ENCODE measurements at regions not wholly inside any gene's neighbourhood (a gene's known extent, or its start where the extent isn't known, plus 50 kb on each side); places are given as distances from the start of the nearest gene placed in this dataset.
A peak's percentile ranks its signal among the peaks of the same experiment; 100 is the strongest.

DNA sequence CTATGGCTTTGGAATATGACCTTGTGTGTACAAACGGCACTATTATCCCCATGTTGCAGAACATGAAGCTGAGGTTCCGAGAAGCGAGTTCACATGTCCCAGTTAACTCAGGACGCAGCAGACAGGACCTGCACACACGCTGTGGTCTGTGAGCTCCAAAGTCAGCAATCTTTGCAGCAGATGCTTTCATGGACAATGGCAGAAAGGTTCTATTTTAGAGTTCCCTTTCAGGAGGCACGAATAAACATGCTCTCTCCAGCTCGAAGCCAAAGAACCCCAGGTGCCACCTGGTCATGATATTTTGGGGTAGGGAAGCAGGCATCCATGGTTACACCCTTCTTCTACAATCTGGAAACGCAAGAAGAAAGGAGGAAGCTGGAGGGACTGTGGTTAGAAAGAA is 412.0 kb downstream of the TMEM114 start:
- TF ChIP-seq, protein P1, sequence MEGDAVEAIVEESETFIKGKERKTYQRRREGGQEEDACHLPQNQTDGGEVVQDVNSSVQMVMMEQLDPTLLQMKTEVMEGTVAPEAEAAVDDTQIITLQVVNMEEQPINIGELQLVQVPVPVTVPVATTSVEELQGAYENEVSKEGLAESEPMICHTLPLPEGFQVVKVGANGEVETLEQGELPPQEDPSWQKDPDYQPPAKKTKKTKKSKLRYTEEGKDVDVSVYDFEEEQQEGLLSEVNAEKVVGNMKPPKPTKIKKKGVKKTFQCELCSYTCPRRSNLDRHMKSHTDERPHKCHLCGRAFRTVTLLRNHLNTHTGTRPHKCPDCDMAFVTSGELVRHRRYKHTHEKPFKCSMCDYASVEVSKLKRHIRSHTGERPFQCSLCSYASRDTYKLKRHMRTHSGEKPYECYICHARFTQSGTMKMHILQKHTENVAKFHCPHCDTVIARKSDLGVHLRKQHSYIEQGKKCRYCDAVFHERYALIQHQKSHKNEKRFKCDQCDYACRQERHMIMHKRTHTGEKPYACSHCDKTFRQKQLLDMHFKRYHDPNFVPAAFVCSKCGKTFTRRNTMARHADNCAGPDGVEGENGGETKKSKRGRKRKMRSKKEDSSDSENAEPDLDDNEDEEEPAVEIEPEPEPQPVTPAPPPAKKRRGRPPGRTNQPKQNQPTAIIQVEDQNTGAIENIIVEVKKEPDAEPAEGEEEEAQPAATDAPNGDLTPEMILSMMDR (IDR thresholded peaks at IDR 0.05), result no peak
- TF ChIP-seq POLR2A (IDR thresholded peaks at IDR 0.05), result no peak
- no peaks in the 10 kb centered on the region for H3K27me3 ChIP-seq
- no peaks in the 10 kb centered on the region for H3K4me1 ChIP-seq
- DNase-seq, result no peak
- H3K4me3 ChIP-seq, result no peak overlapping the region
- 47 to 61% methylated on average over 8 of the region's 8 CpGs for WGBS, 2 donors
- no peaks in the 10 kb centered on the region for H3K36me3 ChIP-seq
- intact Hi-C loops (cut with DNase I), result no loop called here
- no peak overlapping the region for H3K27ac ChIP-seq
- H3K9me3 ChIP-seq, result no peaks in the 10 kb centered on the region

DNA sequence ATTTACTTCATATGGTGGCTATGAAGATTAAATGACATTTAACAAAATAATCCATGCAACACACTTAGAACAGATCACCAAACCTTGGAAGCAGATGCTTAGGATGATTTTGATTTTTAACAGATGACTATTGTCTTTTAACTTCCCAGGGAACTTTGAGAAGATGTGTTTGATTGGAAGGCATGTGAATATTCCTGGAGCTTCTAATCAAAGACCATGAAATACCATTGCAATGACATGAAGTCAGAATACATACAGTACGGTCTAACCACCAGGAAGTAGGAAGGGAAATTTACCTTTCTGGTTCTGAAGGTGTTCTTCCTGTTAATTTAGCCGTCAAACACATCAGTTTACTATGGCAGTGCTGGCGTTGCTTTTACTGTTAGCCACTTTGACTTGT is 414.9 kb downstream of the TMEM114 start:
- Histone ChIP-seq H3K4me1 (no peaks in the 10 kb centered on the region), H3K9me3 (no peaks in the 10 kb centered on the region), H3K4me3 (no peak overlapping the region), H3K27ac (no peak overlapping the region), H3K27me3 (no peaks in the 10 kb centered on the region), H3K36me3 (no peaks in the 10 kb centered on the region)
- WGBS, 2 donors, result 64 to 78% methylated on average over 3 of the region's 3 CpGs
- TF ChIP-seq, protein P1 (IDR thresholded peaks at IDR 0.05), result no peak
- no peak for TF ChIP-seq POLR2A (IDR thresholded peaks at IDR 0.05)
- intact Hi-C loops (cut with DNase I), result no loop called here
- DNase-seq, result no peak

DNA sequence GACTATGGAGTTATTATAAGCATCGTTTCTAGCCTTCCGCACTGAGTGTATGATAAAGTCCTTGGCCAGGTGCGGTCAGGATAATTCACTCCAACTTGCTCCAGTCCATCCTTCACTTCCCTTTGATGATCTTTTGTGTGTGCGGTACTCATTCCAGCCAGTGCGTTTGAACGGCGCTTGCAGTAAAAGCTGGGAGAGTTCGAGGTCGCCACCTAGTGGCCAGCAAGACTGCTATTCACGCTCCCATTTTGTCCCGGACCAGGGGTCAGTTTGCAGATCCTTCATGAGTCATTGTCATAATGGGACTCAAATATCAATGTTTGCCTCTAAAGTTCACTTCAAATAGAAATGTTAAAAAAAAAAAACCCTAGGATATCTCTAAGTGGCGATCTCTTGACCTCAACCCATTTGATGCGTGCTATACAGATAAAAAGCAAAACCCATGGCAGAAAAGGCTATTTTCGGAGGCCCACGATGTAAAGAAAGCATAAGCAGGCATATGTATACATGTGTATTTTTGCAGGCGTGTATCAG is 417.1 kb downstream of the TMEM114 start:
- H3K27me3 ChIP-seq, result no peaks in the 10 kb centered on the region
- H3K27ac ChIP-seq, result no peak overlapping the region
- H3K36me3 ChIP-seq, result no peaks in the 10 kb centered on the region
- WGBS, 2 donors, result 22 to 29% methylated on average over 15 to 16 of the region's 16 CpGs
- TF ChIP-seq POLR2A (IDR thresholded peaks at IDR 0.05), result no peak
- TF ChIP-seq, protein P1 (IDR thresholded peaks at IDR 0.05), result peak; percentile 26 to 84 (median 74)
- no peak overlapping the region for H3K4me3 ChIP-seq
- intact Hi-C loops (cut with DNase I), result no loop called here
- H3K9me3 ChIP-seq, result no peaks in the 10 kb centered on the region
- H3K4me1 ChIP-seq, result no peaks in the 10 kb centered on the region
- DNase-seq, result no peak

DNA sequence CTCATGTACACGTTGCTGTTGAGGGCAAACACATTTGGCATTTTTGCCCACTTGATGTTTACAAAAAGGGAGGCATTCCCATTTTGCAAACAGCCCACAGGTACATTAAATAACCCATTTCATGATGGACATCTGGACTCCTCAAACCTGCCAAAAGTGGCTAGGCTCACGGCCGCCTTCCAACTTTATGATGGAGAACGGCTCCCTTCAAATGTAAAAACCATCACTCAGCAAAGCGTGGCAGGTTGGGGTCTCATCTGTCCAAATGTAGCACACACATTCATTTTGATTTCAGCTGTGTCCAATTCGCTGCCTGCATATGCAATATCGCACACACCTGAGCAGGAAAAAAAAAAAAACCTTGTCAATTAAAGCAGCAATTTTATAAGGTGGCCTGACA is 417.8 kb downstream of the TMEM114 start:
- TF ChIP-seq, protein P1 (IDR thresholded peaks at IDR 0.05), result no peak
- no peak for TF ChIP-seq POLR2A (IDR thresholded peaks at IDR 0.05)
- no peaks in the 10 kb centered on the region for H3K9me3 ChIP-seq
- H3K4me1 ChIP-seq, result no peaks in the 10 kb centered on the region
- H3K27me3 ChIP-seq, result no peaks in the 10 kb centered on the region
- H3K4me3 ChIP-seq, result no peak overlapping the region
- 81 to 84% methylated on average over 7 of the region's 7 CpGs for WGBS, 2 donors
- no peak overlapping the region for H3K27ac ChIP-seq
- H3K36me3 ChIP-seq, result no peaks in the 10 kb centered on the region
- intact Hi-C loops (cut with DNase I), result no loop called here
- no peak for DNase-seq

DNA sequence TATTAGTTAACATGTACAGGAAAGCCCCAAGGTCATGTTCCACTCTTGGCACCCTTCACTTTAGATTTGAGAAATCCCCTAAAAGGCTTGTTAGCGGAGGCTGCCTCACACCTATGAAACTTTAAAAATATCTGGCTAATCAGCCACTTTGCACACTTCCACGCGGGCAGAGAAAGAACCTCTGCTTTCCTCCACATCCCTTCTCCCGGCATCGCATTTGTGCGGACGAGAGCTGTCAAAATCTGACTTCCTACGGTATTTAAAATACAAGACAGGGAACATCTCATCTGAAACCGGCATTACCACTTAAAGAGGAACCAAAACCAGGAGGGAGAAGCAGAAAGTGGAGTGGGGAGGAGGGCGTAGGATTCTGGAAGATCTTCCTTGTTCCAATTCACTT is 422.3 kb downstream of the TMEM114 start:
- Histone ChIP-seq H3K4me3 (no peak overlapping the region), H3K9me3 (no peaks in the 10 kb centered on the region), H3K27me3 (peaks cover 0 to 3% (median 0%) of the 10 kb centered on the region in 4 donors), H3K36me3 (no peaks in the 10 kb centered on the region), H3K27ac (no peak overlapping the region), H3K4me1 (no peaks in the 10 kb centered on the region)
- 47 to 50% methylated on average over 10 of the region's 10 CpGs for WGBS, 2 donors
- TF ChIP-seq, protein P1 (IDR thresholded peaks at IDR 0.05), result no peak
- TF ChIP-seq POLR2A (IDR thresholded peaks at IDR 0.05), result no peak
- intact Hi-C loops (cut with DNase I), result no loop called here
- DNase-seq, result no peak
